B cell (primary cell): ENCODE measurements at regions not wholly inside any gene's neighbourhood (a gene's known extent, or its start where the extent isn't known, plus 50 kb on each side); places are given as distances from the start of the nearest gene placed in this dataset.

Experiments used
- ATAC-seq: fragments of 200-7000 bp; cut with Tn5 transposase; one replicate; pipeline ENCODE4 v1.10.0; 2021; ENCODE audit warnings: low read depth, mild to moderate bottlenecking, moderate number of reproducible peaks, moderate library complexity
- CTCF ChIA-PET: fragments of 350-600 bp; sonication (Branson Sonifier 250); formaldehyde crosslinking; loops from one replicate; lab custom pipeline; 2021; ENCODE audit warnings: antibody characterized with exemption, inconsistent platforms; lab: Charles Lee
- POLR2A ChIA-PET: fragments of 350-600 bp; sonication (Branson Sonifier 250); formaldehyde crosslinking; loops from one replicate; lab custom pipeline; 2021; ENCODE audit warnings: antibody characterized with exemption; lab: Charles Lee
- DNase-seq: peaks from one replicate; pipeline ENCODE4 v3.0.0; 2013
- H2AFZ ChIP-seq: 2 replicates; pipeline ENCODE4 v1.6.1; 2012; ENCODE audit warnings: mild to moderate bottlenecking, low read depth, low read length; ENCODE audit not compliant: insufficient read depth, poor library complexity, severe bottlenecking
- H3K27ac ChIP-seq, 2 donors: 1 replicate in 1 of 2; 2 replicates in 1 of 2; pipeline ENCODE4 v1.5.1; 2012 to 2013; ENCODE audit warnings: low read length in 2 of 2, mild to moderate bottlenecking in 2 of 2, moderate library complexity in 1 of 2
- H3K27me3 ChIP-seq, 4 experiments: fragments of 200-600 bp in 1 of 4; sonication (generic) in 1 of 4; replicated peaks in 1 of 4; 1 replicate in 2 of 4; 2 replicates in 2 of 4; pipeline versions ENCODE4 v1.6.1 to v1.7.0; 2013 to 2016; ENCODE audit warnings: low read length in 3 of 4, mild to moderate bottlenecking in 2 of 4, mixed read lengths in 1 of 4, moderate library complexity in 1 of 4; ENCODE audit not compliant: insufficient read depth in 4 of 4, control insufficient read depth in 3 of 4; ENCODE audit errors: control extremely low read depth in 1 of 4
- H3K36me3 ChIP-seq, 2 experiments: replicated peaks in 1 of 2; 1 replicate in 1 of 2; 2 replicates in 1 of 2; pipeline versions ENCODE4 v1.6.1 to v1.7.1; 2013; ENCODE audit warnings: low read length in 1 of 2; ENCODE audit not compliant: insufficient read depth in 2 of 2, control insufficient read depth in 1 of 2; ENCODE audit errors: control extremely low read depth in 1 of 2, extremely low read depth in 1 of 2
- H3K4me1 ChIP-seq, 2 donors: fragments of 200-600 bp in 1 of 2; sonication (generic) in 1 of 2; 1 replicate in 1 of 2; 2 replicates in 1 of 2; pipeline versions ENCODE4 v1.5.1 to v1.6.1; 2013 to 2017; ENCODE audit warnings: low read length in 2 of 2; ENCODE audit not compliant: control insufficient read depth in 2 of 2, insufficient read depth in 2 of 2
- H3K4me2 ChIP-seq: replicated peaks from 2 replicates; pipeline ENCODE3; 2012; ENCODE audit warnings: mild to moderate bottlenecking, low read depth, low read length; ENCODE audit not compliant: poor library complexity, severe bottlenecking
- H3K4me3 ChIP-seq, 5 experiments: fragments of 200-600 bp in 1 of 5; sonication (generic) in 1 of 5; 1 replicate in 3 of 5; 2 replicates in 2 of 5; pipeline versions ENCODE4 v1.5.1 to v1.7.0; 2011 to 2016; ENCODE audit warnings: low read length in 4 of 5, mild to moderate bottlenecking in 4 of 5, low read depth in 2 of 5, control low read depth in 1 of 5, moderate library complexity in 1 of 5; ENCODE audit not compliant: insufficient read depth in 1 of 5; ENCODE audit errors: control extremely low read depth in 1 of 5, extremely low read depth in 1 of 5
- H3K79me2 ChIP-seq: fragments of 200-600 bp; sonication (generic); one replicate; pipeline ENCODE4 v1.6.0; 2016; ENCODE audit warnings: low read length; ENCODE audit not compliant: control insufficient read depth, insufficient read depth
- H3K9ac ChIP-seq: fragments of 200-600 bp; sonication (generic); 2 replicates; pipeline ENCODE4 v1.6.1; 2017; ENCODE audit warnings: mild to moderate bottlenecking, low read length, moderate library complexity
- H3K9me3 ChIP-seq, 3 donors: one replicate each; pipeline versions ENCODE4 v1.6.1 to v1.7.1; 2013; ENCODE audit warnings: low read length in 2 of 3; ENCODE audit not compliant: control insufficient read depth in 2 of 3, insufficient read depth in 1 of 3; ENCODE audit errors: control extremely low read depth in 1 of 3
- H4K20me1 ChIP-seq: 2 replicates; pipeline ENCODE4 v1.6.0; 2012; ENCODE audit warnings: mild to moderate bottlenecking, low read length; ENCODE audit not compliant: insufficient read depth, control insufficient read depth, poor library complexity, severe bottlenecking
- H3K27ac Mint-ChIP-seq: one replicate; pipeline ENCODE4 v1.8.0; 2021; ENCODE audit warnings: mixed read lengths
- H3K27me3 Mint-ChIP-seq: one replicate; pipeline ENCODE4 v1.8.0; 2021; ENCODE audit warnings: mixed read lengths
- H3K4me1 Mint-ChIP-seq: one replicate; pipeline ENCODE4 v1.8.0; 2021; ENCODE audit warnings: mixed read lengths
- H3K4me3 Mint-ChIP-seq: one replicate; pipeline ENCODE4 v1.8.0; 2021; ENCODE audit warnings: mixed read lengths
- H3K9me3 Mint-ChIP-seq: one replicate; pipeline ENCODE4 v1.8.0; 2022; ENCODE audit warnings: mixed read lengths; ENCODE audit not compliant: insufficient read depth
- EZH2 ChIP-seq: IDR thresholded peaks from 2 replicates; pipeline ENCODE4 v1.6.1; 2012; ENCODE audit warnings: borderline replicate concordance, low read depth, mild to moderate bottlenecking, moderate library complexity, low read length; ENCODE audit not compliant: insufficient read depth, poor library complexity, severe bottlenecking
- WGBS: methylation state at CpG from one replicate; pipeline ENCODE4 v1.1.5; 2013; ENCODE audit warnings: missing lambda C conversion rate; ENCODE audit not compliant: insufficient coverage; 5-methylcytosine and 5-hydroxymethylcytosine counted together
- intact Hi-C: fragments of 100-400 bp; cut with micrococcal nuclease; formaldehyde crosslinking; loops from one replicate; pipeline ENCODE4 v1.10.0; 2022
- TF ChIP-seq, protein P1 (sequence below): fragments of 200-600 bp; IDR thresholded peaks from one replicate; pipeline ENCODE4 v1.8.0; 2022; ENCODE audit warnings: antibody characterized with exemption, mild to moderate bottlenecking

DNA sequence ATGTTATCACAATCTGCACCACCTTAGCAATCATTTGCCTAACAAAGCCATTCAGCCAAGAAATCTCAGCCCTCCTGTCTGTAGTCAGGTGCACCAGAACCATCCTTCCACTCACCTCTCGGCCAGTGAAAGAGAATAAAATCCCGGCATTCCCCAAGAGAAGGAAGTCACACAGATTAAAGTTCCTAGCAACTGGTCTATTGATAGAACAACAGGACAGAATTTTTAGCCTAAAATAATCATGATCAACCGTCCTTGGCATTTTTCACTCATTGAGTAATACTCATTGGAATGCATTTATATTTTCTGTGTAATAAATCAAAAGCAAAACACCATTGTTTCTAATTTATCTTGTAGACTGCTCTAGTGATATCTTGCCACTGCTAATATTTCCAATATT lies 85.7 kb upstream of the CDH4 start:
- POLR2A ChIA-PET = no interaction called here
- H3K27me3 ChIP-seq = peaks cover 0 to 2% (median 0%) of the 10 kb centered on the region in 4 experiments
- H4K20me1 ChIP-seq = no peaks in the 10 kb centered on the region
- H3K27ac ChIP-seq = no peak overlapping the region
- H3K4me3 ChIP-seq = no peak overlapping the region
- TF ChIP-seq, protein P1, sequence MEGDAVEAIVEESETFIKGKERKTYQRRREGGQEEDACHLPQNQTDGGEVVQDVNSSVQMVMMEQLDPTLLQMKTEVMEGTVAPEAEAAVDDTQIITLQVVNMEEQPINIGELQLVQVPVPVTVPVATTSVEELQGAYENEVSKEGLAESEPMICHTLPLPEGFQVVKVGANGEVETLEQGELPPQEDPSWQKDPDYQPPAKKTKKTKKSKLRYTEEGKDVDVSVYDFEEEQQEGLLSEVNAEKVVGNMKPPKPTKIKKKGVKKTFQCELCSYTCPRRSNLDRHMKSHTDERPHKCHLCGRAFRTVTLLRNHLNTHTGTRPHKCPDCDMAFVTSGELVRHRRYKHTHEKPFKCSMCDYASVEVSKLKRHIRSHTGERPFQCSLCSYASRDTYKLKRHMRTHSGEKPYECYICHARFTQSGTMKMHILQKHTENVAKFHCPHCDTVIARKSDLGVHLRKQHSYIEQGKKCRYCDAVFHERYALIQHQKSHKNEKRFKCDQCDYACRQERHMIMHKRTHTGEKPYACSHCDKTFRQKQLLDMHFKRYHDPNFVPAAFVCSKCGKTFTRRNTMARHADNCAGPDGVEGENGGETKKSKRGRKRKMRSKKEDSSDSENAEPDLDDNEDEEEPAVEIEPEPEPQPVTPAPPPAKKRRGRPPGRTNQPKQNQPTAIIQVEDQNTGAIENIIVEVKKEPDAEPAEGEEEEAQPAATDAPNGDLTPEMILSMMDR = no peak
- TF ChIP-seq EZH2 = no peak
- DNase-seq = no peak
- 50% methylated on average over 1 of the region's 3 CpGs for WGBS
- peaks cover 0 to 10% (median 0%) of the 10 kb centered on the region in 3 donors for H3K9me3 ChIP-seq
- Mint-ChIP-seq H3K27ac (no peak overlapping the region), H3K4me3 (no peak overlapping the region), H3K27me3 (no peaks in the 10 kb centered on the region), H3K4me1 (no peaks in the 10 kb centered on the region), H3K9me3 (no peaks in the 10 kb centered on the region)
- H3K4me2 ChIP-seq = no peak overlapping the region
- intact Hi-C loops = no loop called here
- no peaks in the 10 kb centered on the region for H3K4me1 ChIP-seq
- no peak overlapping the region for H3K9ac ChIP-seq
- no peak for ATAC-seq
- H3K79me2 ChIP-seq = no peaks in the 10 kb centered on the region
- no peaks in the 10 kb centered on the region for H3K36me3 ChIP-seq
- H2AFZ ChIP-seq = no peak overlapping the region
- CTCF ChIA-PET = no interaction called here

DNA sequence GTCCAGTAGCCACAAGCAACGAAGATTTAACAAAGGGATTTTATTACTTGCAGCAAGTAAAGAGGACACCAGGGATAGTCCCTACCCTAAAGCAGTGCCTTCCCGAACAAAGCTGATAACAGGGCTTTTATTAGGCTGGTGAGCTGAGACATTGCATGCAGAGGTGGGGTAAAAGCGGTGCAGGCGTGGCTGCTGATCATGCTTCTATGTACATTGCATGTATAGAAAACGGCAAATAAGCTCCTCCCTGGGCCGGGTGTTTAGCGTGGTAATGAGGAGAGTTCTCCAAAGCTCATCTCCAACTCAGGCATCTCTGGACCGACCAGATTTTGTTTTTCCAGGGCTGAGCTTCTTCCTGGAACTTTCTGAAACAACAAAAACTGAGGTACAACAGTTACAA lies 83.5 kb upstream of the CDH4 start:
- H3K27ac Mint-ChIP-seq = no peak overlapping the region

More for the DNA sequence above, 83.5 kb upstream of the CDH4 start:
- ATAC-seq (no peak), DNase-seq (no peak)
- Mint-ChIP-seq H3K4me3 (no peak overlapping the region), H3K27me3 (no peaks in the 10 kb centered on the region), H3K4me1 (no peaks in the 10 kb centered on the region), H3K9me3 (no peaks in the 10 kb centered on the region)
- ChIA-PET CTCF (no interaction called here), POLR2A (no interaction called here)
- Histone ChIP-seq H3K9ac (no peak overlapping the region), H3K79me2 (no peaks in the 10 kb centered on the region), H3K36me3 (no peaks in the 10 kb centered on the region), H3K27ac (no peak overlapping the region), H3K4me3 (no peak overlapping the region), H3K9me3 (peaks cover 0 to 13% (median 0%) of the 10 kb centered on the region in 3 donors), H3K4me1 (no peaks in the 10 kb centered on the region), H4K20me1 (no peaks in the 10 kb centered on the region), H3K27me3 (peaks cover 0 to 2% (median 0%) of the 10 kb centered on the region in 4 experiments), H2AFZ (no peak overlapping the region), H3K4me2 (no peak overlapping the region)
- intact Hi-C loops = no loop called here
- 74% methylated on average over 5 of the region's 8 CpGs for WGBS
- no peak for TF ChIP-seq EZH2
- TF ChIP-seq, protein P1 = no peak
